SK-N-SH treated with all-trans-retinoic acid at 6 μM for 48 hours (cell line): ENCODE measurements at regions not wholly inside any gene's neighbourhood (a gene's known extent, or its start where the extent isn't known, plus 50 kb on each side); places are given as distances from the start of the nearest gene placed in this dataset.

ENCODE experiments used
- ATAC-seq: fragments of 200-7000 bp; cut with Tn5 transposase; 3 replicates; pipeline ENCODE4 v1.9.1; 2020; ENCODE audit warnings: mild to moderate bottlenecking, moderate library complexity
- ARNTL ChIP-seq: fragments of 450-650 bp; formaldehyde crosslinking; IDR thresholded peaks from 2 replicates; pipeline ENCODE4 v1.5.0; 2020; ENCODE audit warnings: low read depth, mild to moderate bottlenecking, moderate library complexity, borderline replicate concordance
- BACH2 ChIP-seq: fragments of 250-450 bp; sonication (Bioruptor Pico); IDR thresholded peaks from 2 replicates; pipeline ENCODE4 v1.9.0; 2021; ENCODE audit warnings: mild to moderate bottlenecking, borderline replicate concordance
- CSDC2 ChIP-seq: fragments of 250-450 bp; sonication (Bioruptor Pico); IDR thresholded peaks from 2 replicates; pipeline ENCODE4 v1.5.0; 2020; ENCODE audit warnings: mild to moderate bottlenecking, moderate library complexity
- ESRRG ChIP-seq: fragments of 250-450 bp; sonication (Bioruptor Pico); IDR thresholded peaks from 2 replicates; pipeline ENCODE4 v1.6.1; 2021; ENCODE audit warnings: mild to moderate bottlenecking
- GLIS3 ChIP-seq: fragments of 250-450 bp; sonication (Bioruptor Pico); IDR thresholded peaks from 2 replicates; pipeline ENCODE4 v1.5.0; 2020; ENCODE audit warnings: mild to moderate bottlenecking, moderate library complexity
- ISL1 ChIP-seq: fragments of 250-450 bp; sonication (Bioruptor Pico); IDR thresholded peaks from 2 replicates; pipeline ENCODE4 v2.1.2; 2022; ENCODE audit warnings: mild to moderate bottlenecking, moderate library complexity
- OSR1 ChIP-seq: fragments of 250-450 bp; sonication (Bioruptor Pico); IDR thresholded peaks from 2 replicates; pipeline ENCODE4 v1.8.0; 2022; ENCODE audit warnings: moderate library complexity, mild to moderate bottlenecking, inconsistent platforms
- PPARA ChIP-seq: fragments of 250-450 bp; sonication (Bioruptor Pico); IDR thresholded peaks from 2 replicates; pipeline ENCODE4 v1.5.0; 2020; ENCODE audit warnings: mild to moderate bottlenecking, borderline replicate concordance
- RARB ChIP-seq: fragments of 250-450 bp; sonication (Bioruptor Pico); IDR thresholded peaks from 2 replicates; pipeline ENCODE4 v1.8.0; 2021; ENCODE audit warnings: mild to moderate bottlenecking, moderate library complexity
- SNAI2 ChIP-seq: fragments of 250-450 bp; sonication (Bioruptor Pico); IDR thresholded peaks from 2 replicates; pipeline ENCODE4 v1.5.0; 2020; ENCODE audit warnings: mild to moderate bottlenecking, moderate library complexity
- TCF4 ChIP-seq: fragments of 250-450 bp; sonication (Bioruptor Pico); IDR thresholded peaks from 2 replicates; pipeline ENCODE4 v1.8.0; 2021; ENCODE audit warnings: mild to moderate bottlenecking, moderate library complexity, borderline replicate concordance
- TOX ChIP-seq: fragments of 250-450 bp; sonication (Bioruptor Pico); IDR thresholded peaks from 2 replicates; pipeline ENCODE4 v1.8.0; 2021; ENCODE audit warnings: mild to moderate bottlenecking, moderate library complexity, borderline replicate concordance
- ZC3H10 ChIP-seq: fragments of 250-450 bp; sonication (Bioruptor Pico); IDR thresholded peaks from 2 replicates; pipeline ENCODE4 v1.5.1; 2021; ENCODE audit warnings: mild to moderate bottlenecking, moderate library complexity
- ZFP3 ChIP-seq: fragments of 250-450 bp; sonication (Bioruptor Pico); IDR thresholded peaks from 2 replicates; pipeline ENCODE4 v1.5.0; 2020; ENCODE audit warnings: mild to moderate bottlenecking, moderate library complexity
- ZFP30 ChIP-seq: fragments of 450-650 bp; formaldehyde crosslinking; IDR thresholded peaks from 2 replicates; pipeline ENCODE4 v1.5.0; 2022; ENCODE audit warnings: mild to moderate bottlenecking, moderate library complexity
- ZNF565 ChIP-seq: fragments of 450-650 bp; formaldehyde crosslinking; conservative IDR thresholded peaks from 2 replicates; pipeline ENCODE4 v1.5.0; 2020; ENCODE audit warnings: low read depth, mild to moderate bottlenecking, moderate library complexity
- ZNF70 ChIP-seq: fragments of 450-650 bp; formaldehyde crosslinking; IDR thresholded peaks from 2 replicates; pipeline ENCODE4 v1.5.0; 2020; ENCODE audit warnings: mild to moderate bottlenecking, moderate library complexity
- ZNF8 ChIP-seq: fragments of 450-650 bp; formaldehyde crosslinking; IDR thresholded peaks from 2 replicates; pipeline ENCODE4 v1.5.0; 2020; ENCODE audit warnings: mild to moderate bottlenecking, moderate library complexity
- TF ChIP-seq, protein P1 (sequence below): fragments of 250-450 bp; sonication (Bioruptor Pico); IDR thresholded peaks from 2 replicates; pipeline ENCODE4 v1.8.0; 2020; ENCODE audit warnings: mild to moderate bottlenecking, moderate library complexity, borderline replicate concordance
- TF ChIP-seq, protein P2 (sequence below): fragments of 250-450 bp; sonication (Bioruptor Pico); IDR thresholded peaks from 2 replicates; pipeline ENCODE4 v1.5.0; 2020; ENCODE audit warnings: mild to moderate bottlenecking, moderate library complexity
- TF ChIP-seq, protein P3 (sequence below): fragments of 250-450 bp; sonication (Bioruptor Pico); IDR thresholded peaks from 2 replicates; pipeline ENCODE4 v1.8.0; 2021; ENCODE audit warnings: low read depth, mild to moderate bottlenecking, moderate library complexity, borderline replicate concordance
- TF ChIP-seq, protein P4 (sequence below): fragments of 250-450 bp; sonication (Bioruptor Pico); IDR thresholded peaks from 2 replicates; pipeline ENCODE4 v1.5.1; 2021; ENCODE audit warnings: mild to moderate bottlenecking, moderate library complexity
- TF ChIP-seq, protein P5 (sequence below): fragments of 250-450 bp; sonication (Bioruptor Pico); IDR thresholded peaks from 2 replicates; pipeline ENCODE4 v1.5.1; 2020; ENCODE audit warnings: low read depth, mild to moderate bottlenecking, moderate library complexity

DNA sequence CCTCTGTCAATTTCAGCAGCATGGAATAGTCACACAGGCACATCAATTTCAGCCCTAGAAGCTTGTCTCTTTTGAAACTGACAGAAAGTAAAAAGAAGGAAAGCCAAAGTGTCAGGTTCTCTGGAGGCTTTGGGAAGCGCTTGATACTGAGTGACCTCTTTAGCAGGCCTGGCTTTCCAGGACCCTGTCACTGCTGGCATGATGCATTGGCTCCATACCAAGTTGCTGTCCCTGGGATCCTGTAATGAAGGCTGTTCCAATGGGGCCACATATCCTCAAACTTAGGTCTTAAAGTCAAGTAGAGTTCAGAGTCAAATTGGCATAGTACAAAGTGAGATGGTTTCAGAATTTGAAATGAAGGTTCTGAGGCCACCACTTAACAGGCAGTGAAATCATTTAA is 640.9 kb downstream of the SQOR start (continued):
- TF ChIP-seq ZFP3 (CRISPR knock-in tag) (no peak), ZC3H10 (CRISPR knock-in tag) (no peak), GLIS3 (CRISPR knock-in tag) (no peak), ISL1 (CRISPR knock-in tag) (no peak), ZNF8 (CRISPR knock-in tag) (no peak), ESRRG (CRISPR knock-in tag) (no peak), ZNF565 (no peak), TCF4 (no peak), ZNF70 (no peak), OSR1 (CRISPR knock-in tag) (no peak), ZFP30 (CRISPR knock-in tag) (no peak), RARB (no peak)
- TF ChIP-seq, protein P1, sequence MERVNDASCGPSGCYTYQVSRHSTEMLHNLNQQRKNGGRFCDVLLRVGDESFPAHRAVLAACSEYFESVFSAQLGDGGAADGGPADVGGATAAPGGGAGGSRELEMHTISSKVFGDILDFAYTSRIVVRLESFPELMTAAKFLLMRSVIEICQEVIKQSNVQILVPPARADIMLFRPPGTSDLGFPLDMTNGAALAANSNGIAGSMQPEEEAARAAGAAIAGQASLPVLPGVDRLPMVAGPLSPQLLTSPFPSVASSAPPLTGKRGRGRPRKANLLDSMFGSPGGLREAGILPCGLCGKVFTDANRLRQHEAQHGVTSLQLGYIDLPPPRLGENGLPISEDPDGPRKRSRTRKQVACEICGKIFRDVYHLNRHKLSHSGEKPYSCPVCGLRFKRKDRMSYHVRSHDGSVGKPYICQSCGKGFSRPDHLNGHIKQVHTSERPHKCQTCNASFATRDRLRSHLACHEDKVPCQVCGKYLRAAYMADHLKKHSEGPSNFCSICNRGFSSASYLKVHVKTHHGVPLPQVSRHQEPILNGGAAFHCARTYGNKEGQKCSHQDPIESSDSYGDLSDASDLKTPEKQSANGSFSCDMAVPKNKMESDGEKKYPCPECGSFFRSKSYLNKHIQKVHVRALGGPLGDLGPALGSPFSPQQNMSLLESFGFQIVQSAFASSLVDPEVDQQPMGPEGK = no peak
- TF ChIP-seq, protein P2, sequence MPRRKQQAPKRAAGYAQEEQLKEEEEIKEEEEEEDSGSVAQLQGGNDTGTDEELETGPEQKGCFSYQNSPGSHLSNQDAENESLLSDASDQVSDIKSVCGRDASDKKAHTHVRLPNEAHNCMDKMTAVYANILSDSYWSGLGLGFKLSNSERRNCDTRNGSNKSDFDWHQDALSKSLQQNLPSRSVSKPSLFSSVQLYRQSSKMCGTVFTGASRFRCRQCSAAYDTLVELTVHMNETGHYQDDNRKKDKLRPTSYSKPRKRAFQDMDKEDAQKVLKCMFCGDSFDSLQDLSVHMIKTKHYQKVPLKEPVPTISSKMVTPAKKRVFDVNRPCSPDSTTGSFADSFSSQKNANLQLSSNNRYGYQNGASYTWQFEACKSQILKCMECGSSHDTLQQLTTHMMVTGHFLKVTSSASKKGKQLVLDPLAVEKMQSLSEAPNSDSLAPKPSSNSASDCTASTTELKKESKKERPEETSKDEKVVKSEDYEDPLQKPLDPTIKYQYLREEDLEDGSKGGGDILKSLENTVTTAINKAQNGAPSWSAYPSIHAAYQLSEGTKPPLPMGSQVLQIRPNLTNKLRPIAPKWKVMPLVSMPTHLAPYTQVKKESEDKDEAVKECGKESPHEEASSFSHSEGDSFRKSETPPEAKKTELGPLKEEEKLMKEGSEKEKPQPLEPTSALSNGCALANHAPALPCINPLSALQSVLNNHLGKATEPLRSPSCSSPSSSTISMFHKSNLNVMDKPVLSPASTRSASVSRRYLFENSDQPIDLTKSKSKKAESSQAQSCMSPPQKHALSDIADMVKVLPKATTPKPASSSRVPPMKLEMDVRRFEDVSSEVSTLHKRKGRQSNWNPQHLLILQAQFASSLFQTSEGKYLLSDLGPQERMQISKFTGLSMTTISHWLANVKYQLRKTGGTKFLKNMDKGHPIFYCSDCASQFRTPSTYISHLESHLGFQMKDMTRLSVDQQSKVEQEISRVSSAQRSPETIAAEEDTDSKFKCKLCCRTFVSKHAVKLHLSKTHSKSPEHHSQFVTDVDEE (CRISPR knock-in tag) = no peak

DNA sequence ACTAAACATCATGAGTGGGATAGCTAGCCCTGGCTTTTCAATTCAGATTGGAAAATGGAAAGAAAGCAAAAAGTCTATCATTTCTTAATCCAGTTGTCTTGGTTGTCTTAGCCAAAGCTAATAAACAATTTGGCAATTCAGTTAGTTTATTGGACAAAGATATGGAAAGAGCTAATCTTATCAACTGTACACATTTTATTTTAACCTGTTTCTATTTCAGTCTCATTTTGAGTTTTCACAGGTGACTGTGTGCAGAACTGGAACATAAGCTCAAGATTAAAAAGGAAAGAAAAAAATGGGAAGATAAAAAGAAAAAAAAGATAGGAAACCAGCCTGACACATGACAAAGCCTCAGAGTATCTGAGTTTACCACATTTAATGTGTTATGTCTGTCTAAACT is 642.6 kb downstream of the SQOR start:
- TF ChIP-seq ZFP3 (CRISPR knock-in tag) = no peak
- TF ChIP-seq TCF4 = no peak
- TF ChIP-seq GLIS3 (CRISPR knock-in tag) = no peak
- no peak for TF ChIP-seq ZNF8 (CRISPR knock-in tag)
- TF ChIP-seq ESRRG (CRISPR knock-in tag) = no peak
- no peak for TF ChIP-seq ARNTL
- no peak for ATAC-seq

DNA sequence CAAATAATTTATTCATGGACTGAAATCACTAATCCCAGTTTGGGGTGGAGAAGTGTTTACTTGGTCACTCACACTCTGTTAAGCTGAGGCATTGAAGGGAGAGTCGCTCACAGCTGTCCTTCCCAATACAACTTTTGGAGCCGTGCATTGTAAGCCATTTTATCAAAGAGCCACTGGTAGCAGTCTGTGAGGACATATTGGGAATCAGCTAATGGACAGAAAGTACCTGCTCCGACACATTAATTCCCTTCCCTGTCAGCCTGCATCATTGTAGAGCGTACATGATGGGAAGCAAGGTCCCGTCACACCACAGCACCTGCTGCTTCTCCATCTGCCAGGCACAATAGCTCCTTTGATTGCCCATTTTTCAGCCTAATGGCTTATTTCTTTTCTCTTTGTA is 643.2 kb downstream of the SQOR start:
- TF ChIP-seq GLIS3 (CRISPR knock-in tag) = no peak
- TF ChIP-seq, protein P3, sequence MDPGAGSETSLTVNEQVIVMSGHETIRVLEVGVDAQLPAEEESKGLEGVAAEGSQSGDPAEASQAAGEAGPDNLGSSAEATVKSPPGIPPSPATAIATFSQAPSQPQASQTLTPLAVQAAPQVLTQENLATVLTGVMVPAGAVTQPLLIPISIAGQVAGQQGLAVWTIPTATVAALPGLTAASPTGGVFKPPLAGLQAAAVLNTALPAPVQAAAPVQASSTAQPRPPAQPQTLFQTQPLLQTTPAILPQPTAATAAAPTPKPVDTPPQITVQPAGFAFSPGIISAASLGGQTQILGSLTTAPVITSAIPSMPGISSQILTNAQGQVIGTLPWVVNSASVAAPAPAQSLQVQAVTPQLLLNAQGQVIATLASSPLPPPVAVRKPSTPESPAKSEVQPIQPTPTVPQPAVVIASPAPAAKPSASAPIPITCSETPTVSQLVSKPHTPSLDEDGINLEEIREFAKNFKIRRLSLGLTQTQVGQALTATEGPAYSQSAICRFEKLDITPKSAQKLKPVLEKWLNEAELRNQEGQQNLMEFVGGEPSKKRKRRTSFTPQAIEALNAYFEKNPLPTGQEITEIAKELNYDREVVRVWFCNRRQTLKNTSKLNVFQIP = no peak
- no peak for TF ChIP-seq SNAI2 (CRISPR knock-in tag)
- TF ChIP-seq, protein P4, sequence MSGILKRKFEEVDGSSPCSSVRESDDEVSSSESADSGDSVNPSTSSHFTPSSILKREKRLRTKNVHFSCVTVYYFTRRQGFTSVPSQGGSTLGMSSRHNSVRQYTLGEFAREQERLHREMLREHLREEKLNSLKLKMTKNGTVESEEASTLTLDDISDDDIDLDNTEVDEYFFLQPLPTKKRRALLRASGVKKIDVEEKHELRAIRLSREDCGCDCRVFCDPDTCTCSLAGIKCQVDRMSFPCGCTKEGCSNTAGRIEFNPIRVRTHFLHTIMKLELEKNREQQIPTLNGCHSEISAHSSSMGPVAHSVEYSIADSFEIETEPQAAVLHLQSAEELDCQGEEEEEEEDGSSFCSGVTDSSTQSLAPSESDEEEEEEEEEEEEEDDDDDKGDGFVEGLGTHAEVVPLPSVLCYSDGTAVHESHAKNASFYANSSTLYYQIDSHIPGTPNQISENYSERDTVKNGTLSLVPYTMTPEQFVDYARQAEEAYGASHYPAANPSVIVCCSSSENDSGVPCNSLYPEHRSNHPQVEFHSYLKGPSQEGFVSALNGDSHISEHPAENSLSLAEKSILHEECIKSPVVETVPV = no peak
- TF ChIP-seq OSR1 (CRISPR knock-in tag) = no peak
- no peak for TF ChIP-seq ZNF8 (CRISPR knock-in tag)
- ATAC-seq = no peak

DNA sequence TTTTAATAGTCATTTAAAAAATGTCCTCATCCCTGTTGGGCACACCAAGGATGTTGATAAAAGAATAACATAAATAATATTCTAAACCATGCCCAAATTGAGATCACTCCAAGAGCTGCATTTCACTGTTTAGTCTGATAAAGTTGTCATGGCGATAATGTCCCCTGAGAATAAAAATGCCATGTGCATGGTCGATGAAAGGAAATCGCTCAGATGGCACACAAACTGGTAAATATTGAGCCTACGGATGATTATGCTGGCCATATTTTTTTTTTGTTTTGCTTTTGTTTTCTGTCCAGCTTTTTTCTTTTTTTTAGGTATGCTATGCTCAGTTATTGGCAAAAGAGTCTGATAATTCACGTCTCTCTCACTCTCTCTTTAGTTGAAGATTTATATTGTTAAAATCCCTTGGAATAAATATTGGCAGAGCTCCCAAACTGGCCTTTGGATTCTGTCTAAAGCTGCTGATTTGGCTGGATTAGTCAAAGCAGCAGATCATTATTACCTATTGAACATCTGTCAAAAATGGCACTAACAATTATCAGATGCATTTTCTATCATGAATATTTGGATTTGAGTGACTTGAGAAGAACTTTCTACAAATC is 643.8 kb downstream of the SQOR start:
- no peak for ATAC-seq
- TF ChIP-seq RARB = no peak
- TF ChIP-seq BACH2 (CRISPR knock-in tag) = no peak
- no peak for TF ChIP-seq ISL1 (CRISPR knock-in tag)
- TF ChIP-seq, protein P5, sequence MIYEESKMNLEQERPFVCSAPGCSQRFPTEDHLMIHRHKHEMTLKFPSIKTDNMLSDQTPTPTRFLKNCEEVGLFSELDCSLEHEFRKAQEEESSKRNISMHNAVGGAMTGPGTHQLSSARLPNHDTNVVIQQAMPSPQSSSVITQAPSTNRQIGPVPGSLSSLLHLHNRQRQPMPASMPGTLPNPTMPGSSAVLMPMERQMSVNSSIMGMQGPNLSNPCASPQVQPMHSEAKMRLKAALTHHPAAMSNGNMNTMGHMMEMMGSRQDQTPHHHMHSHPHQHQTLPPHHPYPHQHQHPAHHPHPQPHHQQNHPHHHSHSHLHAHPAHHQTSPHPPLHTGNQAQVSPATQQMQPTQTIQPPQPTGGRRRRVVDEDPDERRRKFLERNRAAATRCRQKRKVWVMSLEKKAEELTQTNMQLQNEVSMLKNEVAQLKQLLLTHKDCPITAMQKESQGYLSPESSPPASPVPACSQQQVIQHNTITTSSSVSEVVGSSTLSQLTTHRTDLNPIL (CRISPR knock-in tag) = no peak
- no peak for TF ChIP-seq ZFP30 (CRISPR knock-in tag)
- TF ChIP-seq ZFP3 (CRISPR knock-in tag) = no peak
- no peak for TF ChIP-seq OSR1 (CRISPR knock-in tag)
- no peak for TF ChIP-seq ARNTL
- TF ChIP-seq PPARA (CRISPR knock-in tag) = no peak
- no peak for TF ChIP-seq SNAI2 (CRISPR knock-in tag)
- no peak for TF ChIP-seq ZNF70
- TF ChIP-seq ZC3H10 (CRISPR knock-in tag) = no peak
- TF ChIP-seq, protein P4 = no peak
- TF ChIP-seq, protein P3 = no peak
- TF ChIP-seq CSDC2 = no peak
- no peak for TF ChIP-seq TCF4
- no peak for TF ChIP-seq TOX (CRISPR knock-in tag)
